Fibroblast of skin of left quadriceps (primary cell): ENCODE measurements at regions not wholly inside any gene's neighbourhood (a gene's known extent, or its start where the extent isn't known, plus 50 kb on each side); places are given as distances from the start of the nearest gene placed in this dataset.
A peak's percentile ranks its signal among the peaks of the same experiment; 100 is the strongest.
"Not testable (repeated sequence)": the region's sequence is repeated elsewhere in the genome, so short reads cannot be mapped to it uniquely, and the experiment has no call there.

ENCODE experiments used
- DNase-seq, 2 experiments: peaks; one replicate each; pipeline ENCODE4 v3.0.0-alpha.2; 2013; ENCODE audit warnings: low read depth in 2 of 2

DNA sequence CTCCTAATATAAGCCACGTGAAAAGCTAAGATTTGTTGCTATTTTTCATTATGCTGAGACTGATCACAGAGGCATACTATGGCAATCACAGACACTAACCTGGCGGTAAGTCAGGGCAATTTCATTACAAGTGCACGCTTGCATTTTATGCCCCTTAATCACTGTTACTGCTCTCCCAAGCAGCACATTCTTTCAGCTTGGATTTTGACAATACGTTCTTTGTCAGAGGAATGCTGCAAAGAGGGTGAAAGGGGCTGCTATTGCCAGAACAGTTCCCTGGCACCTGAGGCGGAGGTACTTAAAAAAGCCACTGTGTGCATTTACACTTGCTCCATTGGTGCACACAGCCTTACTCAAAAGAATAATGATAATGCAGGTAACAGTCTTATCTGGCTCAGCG is 346.6 kb downstream of the RFC3 start:
- DNase-seq: no peak

DNA sequence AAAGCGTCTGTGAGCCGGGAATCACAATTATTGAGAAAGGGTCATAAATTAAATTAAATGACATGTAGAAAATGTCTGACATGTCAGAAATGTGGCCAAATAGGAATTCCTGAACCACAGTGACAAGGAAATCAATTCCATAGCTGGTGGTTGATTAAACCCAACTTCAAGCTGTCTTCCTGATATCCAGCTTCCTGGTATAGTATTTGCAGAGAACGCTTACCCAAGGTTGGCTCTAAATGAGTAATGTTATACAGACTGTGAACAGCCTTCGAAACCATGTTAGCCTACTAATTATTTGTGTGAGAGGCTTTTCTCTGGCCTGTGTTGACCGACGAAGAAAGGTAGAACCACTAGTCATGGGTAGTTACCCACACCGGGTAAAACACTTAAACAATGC is 347.2 kb downstream of the RFC3 start:
- DNase-seq: no peak

- DNase-seq: no peak
Measured at GRCh38 chr13:34166406-34166805, 348.5 kb downstream of the RFC3 start.

DNA sequence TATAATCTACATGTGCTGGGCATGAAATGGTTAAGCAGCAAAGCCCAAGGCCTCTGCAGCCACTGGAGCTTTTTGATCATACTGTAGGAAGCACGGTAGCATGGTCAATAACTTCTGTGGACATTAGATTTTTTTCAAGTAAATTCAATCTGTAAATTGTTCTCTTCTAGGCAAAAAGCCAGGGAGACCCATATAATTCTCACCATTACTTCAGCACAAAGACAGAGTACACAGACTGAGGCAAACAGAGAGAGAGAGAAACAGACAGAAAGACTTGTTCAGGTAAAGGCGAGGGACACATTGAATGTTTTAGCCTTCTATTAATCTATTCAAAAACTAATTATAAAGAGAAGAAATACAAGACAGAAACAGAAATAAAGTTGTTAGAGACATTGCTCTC is 349.4 kb downstream of the RFC3 start:
- DNase-seq: no peak

GRCh38 chr13:34172048-34172447 is 354.1 kb downstream of the RFC3 start:
- DNase-seq: no peak

GRCh38 chr13:34174671-34175145 is 356.8 kb downstream of the RFC3 start:
- DNase-seq: peak; percentile 67 to 76

DNA sequence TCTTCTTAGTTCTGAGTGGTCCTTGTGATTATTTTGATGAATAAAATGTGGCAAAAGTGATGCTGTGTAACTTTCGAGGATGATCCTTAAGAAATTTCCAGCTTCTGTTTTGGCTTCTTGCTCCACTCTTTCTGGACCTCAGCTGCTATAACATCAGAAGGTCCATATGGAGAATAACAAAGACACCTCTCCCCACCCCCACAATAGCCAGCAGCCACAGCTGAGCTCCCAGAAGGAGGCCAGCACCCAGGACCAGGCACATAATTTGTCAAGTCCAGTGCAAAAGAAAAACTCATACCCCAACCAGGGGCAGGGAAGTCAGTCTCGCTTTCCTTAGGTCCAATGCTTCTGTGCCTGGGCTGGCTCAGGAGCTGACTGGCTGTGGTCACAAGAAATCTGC is 357.6 kb downstream of the RFC3 start:
- DNase-seq: no peak

DNA sequence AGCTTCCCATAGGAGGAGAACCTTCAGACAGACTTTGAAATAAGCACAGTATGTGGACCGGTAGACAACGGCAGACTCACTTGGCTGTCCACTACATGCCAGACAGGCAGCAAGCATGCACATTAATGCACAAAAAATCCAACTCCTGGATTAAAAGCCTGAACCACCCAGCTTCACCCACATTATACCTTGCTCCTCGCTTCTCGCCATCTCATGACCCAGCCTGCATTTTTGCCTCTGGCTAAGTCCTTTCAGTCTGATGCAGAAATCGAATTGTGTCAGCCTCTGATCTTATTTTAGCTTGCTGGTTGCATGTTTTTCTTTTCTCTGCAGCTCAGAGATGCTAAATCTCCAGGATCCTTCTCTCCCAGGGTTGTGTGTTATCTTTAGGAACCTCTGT is 358.7 kb downstream of the RFC3 start:
- no peak for DNase-seq

DNA sequence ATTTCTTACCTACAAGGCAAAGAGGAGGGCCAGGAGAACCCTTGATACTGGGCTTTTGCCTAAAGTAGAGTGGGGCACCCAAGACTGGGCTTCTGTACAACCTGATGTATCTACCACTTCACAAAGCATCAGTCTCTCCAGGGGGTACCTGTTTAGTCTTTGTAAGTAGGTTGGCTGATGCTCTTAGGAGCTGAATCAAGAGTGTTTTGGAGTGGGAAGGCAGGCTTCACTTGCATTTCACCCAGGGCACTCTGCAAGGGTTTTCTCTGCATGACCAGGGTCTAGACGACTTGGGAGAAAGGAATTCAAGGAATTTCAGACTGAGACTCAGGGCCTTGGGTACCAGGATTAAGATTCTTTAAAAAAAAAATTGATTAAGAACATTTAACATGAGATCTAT is 361.5 kb downstream of the RFC3 start:
- DNase-seq: no peak

GRCh38 chr13:34179927-34180326 is 362.0 kb downstream of the RFC3 start:
- no peak for DNase-seq

DNA sequence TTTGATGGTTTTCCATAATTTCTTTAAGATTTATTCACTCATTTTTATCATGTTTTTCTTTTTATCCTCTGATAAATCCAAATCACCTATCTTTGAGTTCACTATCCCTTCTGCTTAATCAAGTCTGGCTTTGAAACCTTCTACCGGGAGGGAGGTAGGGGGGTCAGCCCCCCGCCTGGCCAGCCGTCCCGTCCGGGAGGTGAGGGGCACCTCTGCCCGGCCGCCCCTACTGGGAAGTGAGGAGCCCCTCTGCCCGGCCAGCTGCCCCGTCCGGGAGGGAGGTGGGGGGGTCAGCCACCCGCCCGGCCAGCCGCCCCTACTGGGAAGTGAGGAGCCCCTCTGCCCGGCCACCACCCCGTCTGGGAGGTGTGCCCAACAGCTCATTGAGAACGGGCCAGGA is 363.3 kb downstream of the RFC3 start:
- not testable (repeated sequence) for DNase-seq

GRCh38 chr13:34189946-34190345 is 372.0 kb downstream of the RFC3 start:
- DNase-seq: no peak

GRCh38 chr13:34201050-34201913 is 383.3 kb downstream of the RFC3 start:
- DNase-seq: peak; percentile 64 to 70

DNA sequence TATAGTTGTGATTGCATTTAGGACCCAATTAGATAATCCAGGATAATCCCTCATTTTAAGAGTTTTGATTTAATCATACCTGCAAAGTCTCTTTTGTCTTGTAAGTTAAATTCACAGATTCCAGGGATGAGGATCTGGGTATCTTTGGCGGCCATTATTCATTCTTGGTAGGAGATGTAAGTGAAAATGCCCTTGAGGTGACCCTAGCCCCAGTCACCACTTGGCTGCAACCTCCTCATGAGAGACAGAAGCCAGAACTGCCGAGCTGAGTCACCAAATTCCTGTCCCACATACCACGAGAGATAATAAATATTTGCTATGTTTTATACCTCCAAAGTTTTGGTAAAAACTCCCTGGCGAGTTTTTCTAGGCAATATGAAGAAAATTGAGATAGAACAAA is 389.4 kb downstream of the RFC3 start:
- peak; percentile 69 to 73 for DNase-seq

- peak in 1 of 2 experiments; percentile 17 for DNase-seq
Measured at GRCh38 chr13:34207872-34208271, 389.9 kb downstream of the RFC3 start.

DNA sequence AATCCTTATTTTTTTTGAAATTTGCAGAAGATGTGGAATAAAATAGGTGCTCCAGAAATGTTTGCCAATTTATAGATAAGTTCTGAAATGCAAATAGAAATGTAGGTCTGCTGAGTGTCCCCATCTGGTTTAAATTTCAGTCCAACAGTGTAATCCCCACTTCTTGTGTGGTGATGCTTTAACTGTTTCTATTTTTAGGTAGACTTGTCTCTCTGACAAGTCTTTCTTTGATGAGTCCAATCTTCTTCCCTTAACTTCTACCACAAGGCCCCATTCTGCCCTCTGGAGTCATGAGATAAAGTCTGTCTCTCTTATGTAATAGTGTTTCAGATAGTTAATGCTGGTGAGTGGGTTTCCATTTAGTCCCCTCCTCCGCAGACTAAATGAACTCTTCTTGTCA is 390.4 kb downstream of the RFC3 start:
- DNase-seq: peak; percentile 63 to 68

DNA sequence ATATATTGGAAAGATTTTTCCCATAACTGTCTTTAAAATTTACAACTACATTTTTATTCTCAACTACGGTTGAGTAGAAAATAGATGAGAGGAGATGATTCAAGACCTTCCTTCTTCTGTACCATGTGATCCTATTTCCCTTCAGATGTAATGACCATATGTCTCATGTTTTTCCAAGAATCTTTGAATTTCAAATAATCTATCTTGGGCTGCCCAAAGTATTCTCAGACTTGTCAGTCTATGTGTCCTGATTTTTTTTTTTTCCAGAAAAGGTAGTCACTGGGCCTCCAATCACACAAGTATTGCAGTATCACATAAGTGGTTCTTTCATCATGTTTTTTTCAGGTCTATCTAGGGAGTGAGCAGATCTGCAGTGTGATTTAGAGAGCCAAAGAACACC is 392.4 kb downstream of the RFC3 start:
- DNase-seq: no peak

- no peak for DNase-seq
Measured at GRCh38 chr13:34214686-34215085, 396.7 kb downstream of the RFC3 start.

DNA sequence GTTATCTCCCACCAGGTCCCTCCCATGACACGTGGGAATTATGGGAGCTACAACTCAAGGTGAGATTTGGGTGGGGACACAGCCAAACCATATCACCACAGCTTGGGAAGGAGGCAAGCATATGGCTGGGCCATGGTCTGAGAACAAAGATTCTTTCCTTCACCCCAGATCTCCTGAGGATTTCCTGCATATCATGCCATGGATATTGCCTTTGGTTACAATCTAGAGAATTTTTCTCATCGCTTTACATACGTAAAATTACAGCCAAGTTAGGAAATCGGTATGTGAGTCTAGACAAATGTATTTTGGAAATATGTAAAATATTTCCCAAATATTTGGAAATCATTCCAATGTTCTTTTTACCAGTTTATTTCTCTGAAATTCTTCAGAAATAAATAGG is 398.3 kb downstream of the RFC3 start:
- peak in 1 of 2 experiments; percentile 20 for DNase-seq

DNA sequence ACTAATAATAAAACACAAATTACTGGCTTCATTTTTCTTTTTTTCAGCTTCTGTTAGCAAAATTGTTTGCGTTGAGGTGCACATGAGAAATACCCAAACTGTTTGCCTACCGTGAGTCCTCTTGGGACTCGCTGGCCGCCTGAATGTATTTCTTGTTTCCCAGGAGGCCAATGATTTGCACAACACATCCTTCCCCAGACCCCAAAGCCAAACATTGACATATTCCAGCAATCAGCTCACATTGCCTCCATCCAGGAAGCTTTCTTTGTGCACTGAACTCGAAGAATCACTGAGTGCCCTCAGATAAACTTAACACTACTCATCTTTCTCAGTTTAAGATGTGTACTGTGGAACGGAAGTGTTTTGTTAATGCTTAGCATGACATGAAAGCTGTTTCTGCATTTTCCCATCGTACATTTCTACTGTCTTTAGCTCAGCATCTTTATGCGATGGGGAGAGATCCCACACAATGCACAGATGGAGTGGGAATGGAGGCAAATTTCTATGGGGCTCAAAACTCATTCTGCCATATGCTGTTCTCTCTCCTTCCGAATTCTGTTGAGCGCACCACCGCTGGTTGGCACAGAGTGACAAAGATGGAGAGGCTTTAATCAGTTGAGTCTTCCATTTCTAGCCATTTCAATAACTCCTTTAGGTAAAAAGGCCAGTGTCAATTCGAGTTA is 399.5 kb downstream of the RFC3 start:
- DNase-seq: no peak

DNA sequence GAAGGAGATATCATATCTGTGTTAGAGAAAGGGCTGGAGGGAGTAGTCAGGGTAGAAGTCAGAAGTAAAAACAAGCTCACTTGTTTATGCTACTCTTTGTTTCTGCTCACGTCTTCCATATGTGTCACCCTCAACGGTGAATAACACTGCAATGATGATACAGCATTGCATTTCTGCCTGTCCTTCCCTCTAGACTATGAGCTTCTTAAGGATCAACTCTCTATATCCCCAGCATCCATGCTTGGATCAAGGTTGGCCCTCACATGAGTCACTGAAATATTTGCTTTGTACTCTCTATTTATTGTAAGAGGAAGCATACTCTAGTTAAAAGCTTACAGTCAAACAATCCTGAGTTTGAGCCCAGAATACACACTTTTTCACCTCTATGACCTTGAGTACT is 406.0 kb downstream of the RFC3 start:
- no peak for DNase-seq

GRCh38 chr13:34224877-34225276 is 406.9 kb downstream of the RFC3 start:
- no peak for DNase-seq

- no peak for DNase-seq
Measured at GRCh38 chr13:34230271-34230670, 412.3 kb downstream of the RFC3 start.
